ENCODE measurements at regions not wholly inside any gene's neighbourhood (a gene's known extent, or its start where the extent isn't known, plus 50 kb on each side); places are given as distances from the start of the nearest gene placed in this dataset.

DNA sequence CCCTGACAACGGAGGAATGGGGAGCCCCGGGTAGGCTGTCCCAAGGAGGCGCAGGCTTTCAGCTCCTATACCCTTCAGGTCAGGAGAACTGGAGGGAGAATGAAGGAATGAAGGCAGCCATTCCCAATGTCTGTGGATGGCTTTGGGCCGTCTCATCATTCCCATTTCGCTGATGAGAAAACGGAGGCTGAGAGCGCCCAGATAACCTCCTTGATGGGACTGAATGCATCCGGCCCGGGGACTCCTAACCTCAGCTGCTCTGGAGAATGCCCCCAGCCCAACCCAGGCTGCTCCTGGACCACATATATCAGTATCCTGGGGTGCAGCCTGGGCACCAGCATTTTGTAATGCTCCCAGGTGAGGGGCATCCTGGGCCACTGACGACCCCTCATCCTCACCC lies 52.6 kb upstream of the RNU6ATAC start:
- Histone ChIP-seq H3K27me3 (no peaks in the 10 kb centered on the region), H3K27ac (no peak overlapping the region)

DNA sequence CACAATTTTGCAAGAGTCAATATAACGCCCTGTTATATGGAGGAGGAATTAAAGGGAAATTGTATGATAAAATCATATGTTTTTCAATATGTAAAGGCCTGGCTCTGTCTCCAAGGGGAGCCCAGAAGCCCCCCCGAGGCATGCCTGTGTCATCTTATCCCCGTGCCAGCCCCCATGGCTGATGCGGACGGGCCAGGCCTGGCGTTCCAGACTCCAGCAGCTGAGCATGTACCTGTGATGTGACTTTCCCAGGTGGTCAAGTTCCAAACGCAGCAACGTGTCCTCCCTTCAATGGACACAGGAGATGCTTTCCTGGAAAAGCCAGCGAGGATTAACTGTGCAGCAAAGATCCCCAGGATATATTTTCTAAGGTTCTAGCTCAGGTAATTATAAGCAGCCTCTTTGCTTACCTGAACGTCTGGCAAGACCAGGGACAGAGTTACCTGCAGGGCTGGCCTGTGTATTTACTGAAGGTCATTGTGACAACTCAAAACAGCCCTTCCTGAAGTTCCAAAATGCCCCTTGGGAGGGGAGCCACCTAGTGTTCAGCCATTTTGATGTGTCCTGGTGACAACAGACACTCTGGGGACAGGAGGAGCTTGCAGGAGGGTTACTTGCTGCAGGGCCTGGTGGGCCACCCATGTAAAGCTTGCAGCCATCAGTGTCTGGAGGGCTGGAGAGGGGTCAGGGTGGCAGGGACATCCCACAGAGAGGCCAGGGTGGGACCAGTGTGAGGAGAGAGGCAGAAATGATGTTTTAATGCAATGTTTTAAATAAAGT lies 53.3 kb upstream of the RNU6ATAC start:
- intact Hi-C loops (cut with DNase I): no loop called here
- Histone ChIP-seq H3K27ac (no peak overlapping the region), H3K27me3 (no peaks in the 10 kb centered on the region), H3K9me3 (peaks cover 0 to 6% (median 0%) of the 10 kb centered on the region in 4 donors), H3K4me3 (no peak overlapping the region), H3K4me1 (peaks cover 0 to 16% (median 15%) of the 10 kb centered on the region in 4 donors), H3K36me3 (no peaks in the 10 kb centered on the region)
- WGBS, 2 donors: 75 to 86% methylated on average over 10 of the region's 10 CpGs
- peak; percentile 46 for DNase-seq
- TF ChIP-seq EP300 (IDR thresholded peaks at IDR 0.05): no peak
- no peak for TF ChIP-seq POLR2AphosphoS5 (IDR thresholded peaks at IDR 0.05)
- TF ChIP-seq, protein P1, sequence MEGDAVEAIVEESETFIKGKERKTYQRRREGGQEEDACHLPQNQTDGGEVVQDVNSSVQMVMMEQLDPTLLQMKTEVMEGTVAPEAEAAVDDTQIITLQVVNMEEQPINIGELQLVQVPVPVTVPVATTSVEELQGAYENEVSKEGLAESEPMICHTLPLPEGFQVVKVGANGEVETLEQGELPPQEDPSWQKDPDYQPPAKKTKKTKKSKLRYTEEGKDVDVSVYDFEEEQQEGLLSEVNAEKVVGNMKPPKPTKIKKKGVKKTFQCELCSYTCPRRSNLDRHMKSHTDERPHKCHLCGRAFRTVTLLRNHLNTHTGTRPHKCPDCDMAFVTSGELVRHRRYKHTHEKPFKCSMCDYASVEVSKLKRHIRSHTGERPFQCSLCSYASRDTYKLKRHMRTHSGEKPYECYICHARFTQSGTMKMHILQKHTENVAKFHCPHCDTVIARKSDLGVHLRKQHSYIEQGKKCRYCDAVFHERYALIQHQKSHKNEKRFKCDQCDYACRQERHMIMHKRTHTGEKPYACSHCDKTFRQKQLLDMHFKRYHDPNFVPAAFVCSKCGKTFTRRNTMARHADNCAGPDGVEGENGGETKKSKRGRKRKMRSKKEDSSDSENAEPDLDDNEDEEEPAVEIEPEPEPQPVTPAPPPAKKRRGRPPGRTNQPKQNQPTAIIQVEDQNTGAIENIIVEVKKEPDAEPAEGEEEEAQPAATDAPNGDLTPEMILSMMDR (IDR thresholded peaks at IDR 0.05): no peak
- no peak for TF ChIP-seq POLR2A (IDR thresholded peaks at IDR 0.05)

More for the DNA sequence above, 52.6 kb upstream of the RNU6ATAC start:
- intact Hi-C loops (cut with DNase I): no loop called here
- 83 to 88% methylated on average over 10 of the region's 10 CpGs for WGBS, 2 donors
- Histone ChIP-seq H3K4me3 (no peak overlapping the region), H3K36me3 (no peaks in the 10 kb centered on the region), H3K4me1 (peaks cover 0 to 16% (median 15%) of the 10 kb centered on the region in 4 donors), H3K9me3 (peaks cover 0 to 7% (median 0%) of the 10 kb centered on the region in 4 donors)
- TF ChIP-seq POLR2A (IDR thresholded peaks at IDR 0.05): no peak
- DNase-seq: peak; percentile 48

DNA sequence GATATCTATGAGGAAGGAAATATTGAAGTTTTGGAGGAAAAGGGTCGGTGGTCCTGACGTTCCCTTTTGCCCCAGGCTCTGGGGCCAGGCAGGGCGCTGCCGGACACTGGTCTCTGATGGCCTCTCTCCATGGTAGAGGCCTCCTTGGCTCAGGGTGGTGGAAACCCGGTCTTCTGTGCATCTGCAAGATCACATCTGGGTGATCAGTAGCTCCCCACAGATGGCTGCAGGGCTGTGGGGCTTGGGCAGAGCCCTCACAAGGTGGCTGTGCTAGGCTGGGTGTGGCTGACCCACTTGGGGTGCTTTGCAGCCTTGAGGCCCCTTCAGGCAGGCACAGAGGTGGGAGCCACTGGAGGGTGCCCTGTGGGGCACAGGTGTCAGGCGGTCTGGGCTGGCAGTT lies 53.9 kb upstream of the RNU6ATAC start:
- no peaks in the 10 kb centered on the region for H3K27me3 ChIP-seq
- H3K4me1 ChIP-seq: peaks cover 0 to 16% (median 15%) of the 10 kb centered on the region in 4 donors
- peak; percentile 57 for DNase-seq
- no peak overlapping the region for H3K4me3 ChIP-seq
- WGBS, 2 donors: 85 to 90% methylated on average over 6 of the region's 6 CpGs
- no peaks in the 10 kb centered on the region for H3K9me3 ChIP-seq
- no peak for TF ChIP-seq POLR2AphosphoS5 (IDR thresholded peaks at IDR 0.05)
- TF ChIP-seq EP300 (IDR thresholded peaks at IDR 0.05): no peak
- TF ChIP-seq, protein P1 (IDR thresholded peaks at IDR 0.05): no peak
- TF ChIP-seq POLR2A (IDR thresholded peaks at IDR 0.05): no peak
- H3K36me3 ChIP-seq: no peaks in the 10 kb centered on the region
- no peak overlapping the region for H3K27ac ChIP-seq
- intact Hi-C loops (cut with DNase I): no loop called here

DNA sequence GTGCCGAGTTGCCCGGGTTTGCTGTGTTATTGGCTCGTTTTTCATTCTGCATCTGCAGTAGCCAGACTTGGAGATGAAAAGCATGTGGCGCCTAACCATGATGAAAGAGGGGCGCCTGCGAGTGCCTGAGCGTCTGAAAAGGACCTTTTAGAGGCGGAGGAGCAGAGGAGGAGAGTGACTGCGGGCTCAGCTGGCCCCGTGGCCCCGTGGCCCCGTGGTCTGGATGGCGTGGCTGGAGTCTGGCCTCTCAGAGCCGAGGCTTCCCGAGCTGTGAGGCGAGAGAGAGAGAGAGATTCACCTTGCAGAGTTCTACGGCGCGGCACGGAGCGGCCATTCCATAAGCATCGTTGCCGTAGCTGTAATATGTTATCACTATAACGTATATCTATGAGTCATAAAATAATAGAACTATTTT lies 55.3 kb upstream of the RNU6ATAC start:
- Histone ChIP-seq H3K4me3 (no peak overlapping the region), H3K9me3 (no peaks in the 10 kb centered on the region), H3K27ac (no peak overlapping the region), H3K4me1 (peaks cover 0 to 25% (median 19%) of the 10 kb centered on the region in 4 donors), H3K27me3 (no peaks in the 10 kb centered on the region), H3K36me3 (no peaks in the 10 kb centered on the region)
- no peak for TF ChIP-seq EP300 (IDR thresholded peaks at IDR 0.05)
- TF ChIP-seq POLR2A (IDR thresholded peaks at IDR 0.05): no peak
- no peak for TF ChIP-seq POLR2AphosphoS5 (IDR thresholded peaks at IDR 0.05)
- peak; percentile 43 for DNase-seq
- WGBS, 2 donors: 84 to 91% methylated on average over 24 of the region's 24 CpGs
- intact Hi-C loops (cut with DNase I): no loop called here

DNA sequence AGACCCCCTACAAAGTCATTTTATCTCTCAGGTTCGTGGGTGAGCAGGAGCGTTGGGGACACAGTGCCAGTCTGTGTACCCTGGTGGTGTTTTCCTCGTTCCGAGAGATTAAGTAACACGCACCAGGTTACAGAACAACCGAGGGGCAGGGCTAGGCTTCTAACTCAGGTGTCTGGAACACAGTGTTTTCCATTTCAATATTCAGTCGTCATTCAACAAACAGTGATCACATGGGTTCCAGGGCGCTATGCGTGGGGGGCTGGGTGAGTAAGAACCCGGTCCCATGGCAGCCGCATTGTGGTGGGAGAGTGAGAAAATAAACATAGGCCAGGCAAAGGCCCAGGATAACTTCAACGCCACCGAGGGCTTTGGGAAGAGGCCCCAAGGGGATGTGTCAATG lies 55.9 kb upstream of the RNU6ATAC start:
- DNase-seq: peak; percentile 39
- no peak overlapping the region for H3K27ac ChIP-seq
- no peak overlapping the region for H3K4me3 ChIP-seq
- peaks cover 0 to 21% (median 14%) of the 10 kb centered on the region in 4 donors for H3K4me1 ChIP-seq
- TF ChIP-seq, protein P1 (IDR thresholded peaks at IDR 0.05): no peak
- TF ChIP-seq POLR2AphosphoS5 (IDR thresholded peaks at IDR 0.05): no peak
- no peak for TF ChIP-seq POLR2A (IDR thresholded peaks at IDR 0.05)
- no peak for TF ChIP-seq EP300 (IDR thresholded peaks at IDR 0.05)
- H3K36me3 ChIP-seq: no peaks in the 10 kb centered on the region
- intact Hi-C loops (cut with DNase I): no loop called here
- 81 to 84% methylated on average over 13 of the region's 13 CpGs for WGBS, 2 donors
- no peaks in the 10 kb centered on the region for H3K27me3 ChIP-seq
- H3K9me3 ChIP-seq: no peaks in the 10 kb centered on the region

Measured in sigmoid colon (tissue), 6 donors.